K562 (cell line): ENCODE measurements at regions not wholly inside any gene's neighbourhood (a gene's known extent, or its start where the extent isn't known, plus 50 kb on each side); places are given as distances from the start of the nearest gene placed in this dataset.

Source experiments
- DNMT1 ChIP-seq: fragments of 450-650 bp; IDR thresholded peaks from 2 replicates; pipeline ENCODE4 v1.6.1; 2016; ENCODE audit warnings: antibody characterized with exemption, mild to moderate bottlenecking
- GABPB1 ChIP-seq: sonication (generic); formaldehyde crosslinking; IDR thresholded peaks from 2 replicates; pipeline ENCODE4 v1.8.0; 2022; ENCODE audit warnings: mild to moderate bottlenecking, missing genetic modification reagents
- KDM5B ChIP-seq: fragments of 200-600 bp; sonication (generic); IDR thresholded peaks from 2 replicates; pipeline ENCODE4 v1.6.1; 2012; ENCODE audit warnings: low read depth, mild to moderate bottlenecking, moderate library complexity, low read length, control low read depth, inconsistent platforms; ENCODE audit not compliant: insufficient replicate concordance
- NCOA1 ChIP-seq: fragments of 450-650 bp; IDR thresholded peaks from 2 replicates; pipeline ENCODE4 v1.6.1; 2016; ENCODE audit warnings: low read depth
- NONO ChIP-seq, 2 experiments: fragments of 200-400 bp in 1 of 2; fragments of 450-650 bp in 1 of 2; formaldehyde crosslinking in 1 of 2; IDR thresholded peaks; 2 replicates each; pipeline ENCODE4 v1.6.1; 2017; ENCODE audit warnings: low read depth in 2 of 2, mild to moderate bottlenecking in 2 of 2, moderate library complexity in 2 of 2, low read length in 1 of 2
- PHF8 ChIP-seq: fragments of 200-600 bp; sonication (generic); IDR thresholded peaks from 2 replicates; pipeline ENCODE4 v1.6.1; 2012; ENCODE audit warnings: mixed run types, mild to moderate bottlenecking, inconsistent platforms, low read length, moderate library complexity, borderline replicate concordance
- SMARCA4 ChIP-seq: fragments of 450-650 bp; IDR thresholded peaks from 2 replicates; pipeline ENCODE4 v1.6.1; 2016
- SRSF9 ChIP-seq: fragments of 200-400 bp; formaldehyde crosslinking; IDR thresholded peaks from 2 replicates; pipeline ENCODE4 v1.6.1; 2017; ENCODE audit warnings: low read depth, low read length, borderline replicate concordance
- ZC3H8 ChIP-seq: fragments of 450-650 bp; IDR thresholded peaks from 2 replicates; pipeline ENCODE4 v1.6.1; 2017
- ZNF408 ChIP-seq: fragments of 250-450 bp; sonication (Bioruptor Pico); IDR thresholded peaks from 2 replicates; pipeline ENCODE4 v1.4.0; 2020; ENCODE audit warnings: low read depth, mild to moderate bottlenecking, moderate library complexity
- TF ChIP-seq, protein P1 (sequence below): fragments of 250-450 bp; sonication (Bioruptor Pico); IDR thresholded peaks from 2 replicates; pipeline ENCODE4 v1.4.0; 2020
- TF ChIP-seq, protein P2 (sequence below): fragments of 250-450 bp; sonication (Bioruptor Pico); IDR thresholded peaks from 2 replicates; pipeline ENCODE4 v1.4.0; 2020; ENCODE audit warnings: mild to moderate bottlenecking, moderate library complexity
- TF ChIP-seq, protein P3 (sequence below): fragments of 450-650 bp; IDR thresholded peaks from 2 replicates; pipeline ENCODE4 v1.6.1; 2018; ENCODE audit not compliant: partially characterized antibody

DNA sequence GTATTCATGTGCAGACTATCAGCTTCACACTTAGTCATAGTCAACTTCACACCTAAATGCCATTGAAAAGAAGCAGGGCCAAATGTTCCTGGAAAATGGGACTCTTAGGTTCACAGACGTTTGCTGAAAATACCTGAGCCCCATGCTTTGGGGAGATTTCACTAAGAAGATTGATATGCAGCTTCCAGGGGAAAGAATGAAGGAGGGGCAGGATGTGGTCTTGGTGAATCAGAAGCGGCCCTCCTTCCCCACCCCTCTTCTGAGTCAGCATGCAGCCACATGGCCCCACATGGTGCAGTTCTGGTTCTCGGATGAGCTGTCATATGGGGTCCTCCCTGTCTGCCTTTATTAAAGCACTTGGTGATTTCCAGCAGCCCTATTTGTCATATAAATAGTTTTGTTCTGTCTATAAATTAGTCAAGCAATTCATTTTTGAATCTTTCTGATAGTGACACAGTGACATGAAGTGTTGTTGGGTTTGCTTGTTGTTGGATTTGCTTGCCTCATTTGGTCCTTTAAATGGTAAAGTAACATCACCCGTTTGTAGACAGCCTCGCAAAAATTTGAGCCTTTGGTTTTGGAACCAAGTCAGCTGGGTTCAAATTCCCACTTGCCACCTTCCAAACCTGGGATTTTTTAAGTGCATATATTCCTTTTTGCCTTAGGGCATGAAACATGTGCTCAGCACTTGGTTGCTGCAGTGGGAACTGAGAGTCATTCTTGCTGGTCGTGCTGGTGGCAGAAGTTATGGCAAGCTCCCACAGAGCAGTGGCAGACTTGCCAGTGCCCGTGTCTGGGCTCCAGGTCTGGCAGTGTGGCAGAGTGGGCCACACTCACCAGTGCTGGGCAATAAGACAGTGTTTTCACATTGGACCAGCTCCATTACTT lies 68.1 kb upstream of the CDK6 start (continued):
- TF ChIP-seq, protein P1, sequence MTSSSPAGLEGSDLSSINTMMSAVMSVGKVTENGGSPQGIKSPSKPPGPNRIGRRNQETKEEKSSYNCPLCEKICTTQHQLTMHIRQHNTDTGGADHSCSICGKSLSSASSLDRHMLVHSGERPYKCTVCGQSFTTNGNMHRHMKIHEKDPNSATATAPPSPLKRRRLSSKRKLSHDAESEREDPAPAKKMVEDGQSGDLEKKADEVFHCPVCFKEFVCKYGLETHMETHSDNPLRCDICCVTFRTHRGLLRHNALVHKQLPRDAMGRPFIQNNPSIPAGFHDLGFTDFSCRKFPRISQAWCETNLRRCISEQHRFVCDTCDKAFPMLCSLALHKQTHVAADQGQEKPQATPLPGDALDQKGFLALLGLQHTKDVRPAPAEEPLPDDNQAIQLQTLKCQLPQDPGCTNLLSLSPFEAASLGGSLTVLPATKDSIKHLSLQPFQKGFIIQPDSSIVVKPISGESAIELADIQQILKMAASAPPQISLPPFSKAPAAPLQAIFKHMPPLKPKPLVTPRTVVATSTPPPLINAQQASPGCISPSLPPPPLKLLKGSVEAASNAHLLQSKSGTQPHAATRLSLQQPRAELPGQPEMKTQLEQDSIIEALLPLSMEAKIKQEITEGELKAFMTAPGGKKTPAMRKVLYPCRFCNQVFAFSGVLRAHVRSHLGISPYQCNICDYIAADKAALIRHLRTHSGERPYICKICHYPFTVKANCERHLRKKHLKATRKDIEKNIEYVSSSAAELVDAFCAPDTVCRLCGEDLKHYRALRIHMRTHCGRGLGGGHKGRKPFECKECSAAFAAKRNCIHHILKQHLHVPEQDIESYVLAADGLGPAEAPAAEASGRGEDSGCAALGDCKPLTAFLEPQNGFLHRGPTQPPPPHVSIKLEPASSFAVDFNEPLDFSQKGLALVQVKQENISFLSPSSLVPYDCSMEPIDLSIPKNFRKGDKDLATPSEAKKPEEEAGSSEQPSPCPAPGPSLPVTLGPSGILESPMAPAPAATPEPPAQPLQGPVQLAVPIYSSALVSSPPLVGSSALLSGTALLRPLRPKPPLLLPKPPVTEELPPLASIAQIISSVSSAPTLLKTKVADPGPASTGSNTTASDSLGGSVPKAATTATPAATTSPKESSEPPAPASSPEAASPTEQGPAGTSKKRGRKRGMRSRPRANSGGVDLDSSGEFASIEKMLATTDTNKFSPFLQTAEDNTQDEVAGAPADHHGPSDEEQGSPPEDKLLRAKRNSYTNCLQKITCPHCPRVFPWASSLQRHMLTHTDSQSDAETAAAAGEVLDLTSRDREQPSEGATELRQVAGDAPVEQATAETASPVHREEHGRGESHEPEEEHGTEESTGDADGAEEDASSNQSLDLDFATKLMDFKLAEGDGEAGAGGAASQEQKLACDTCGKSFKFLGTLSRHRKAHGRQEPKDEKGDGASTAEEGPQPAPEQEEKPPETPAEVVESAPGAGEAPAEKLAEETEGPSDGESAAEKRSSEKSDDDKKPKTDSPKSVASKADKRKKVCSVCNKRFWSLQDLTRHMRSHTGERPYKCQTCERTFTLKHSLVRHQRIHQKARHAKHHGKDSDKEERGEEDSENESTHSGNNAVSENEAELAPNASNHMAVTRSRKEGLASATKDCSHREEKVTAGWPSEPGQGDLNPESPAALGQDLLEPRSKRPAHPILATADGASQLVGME (CRISPR knock-in tag), result no peak
- peak; percentile 81 for TF ChIP-seq SMARCA4
- TF ChIP-seq, protein P2, sequence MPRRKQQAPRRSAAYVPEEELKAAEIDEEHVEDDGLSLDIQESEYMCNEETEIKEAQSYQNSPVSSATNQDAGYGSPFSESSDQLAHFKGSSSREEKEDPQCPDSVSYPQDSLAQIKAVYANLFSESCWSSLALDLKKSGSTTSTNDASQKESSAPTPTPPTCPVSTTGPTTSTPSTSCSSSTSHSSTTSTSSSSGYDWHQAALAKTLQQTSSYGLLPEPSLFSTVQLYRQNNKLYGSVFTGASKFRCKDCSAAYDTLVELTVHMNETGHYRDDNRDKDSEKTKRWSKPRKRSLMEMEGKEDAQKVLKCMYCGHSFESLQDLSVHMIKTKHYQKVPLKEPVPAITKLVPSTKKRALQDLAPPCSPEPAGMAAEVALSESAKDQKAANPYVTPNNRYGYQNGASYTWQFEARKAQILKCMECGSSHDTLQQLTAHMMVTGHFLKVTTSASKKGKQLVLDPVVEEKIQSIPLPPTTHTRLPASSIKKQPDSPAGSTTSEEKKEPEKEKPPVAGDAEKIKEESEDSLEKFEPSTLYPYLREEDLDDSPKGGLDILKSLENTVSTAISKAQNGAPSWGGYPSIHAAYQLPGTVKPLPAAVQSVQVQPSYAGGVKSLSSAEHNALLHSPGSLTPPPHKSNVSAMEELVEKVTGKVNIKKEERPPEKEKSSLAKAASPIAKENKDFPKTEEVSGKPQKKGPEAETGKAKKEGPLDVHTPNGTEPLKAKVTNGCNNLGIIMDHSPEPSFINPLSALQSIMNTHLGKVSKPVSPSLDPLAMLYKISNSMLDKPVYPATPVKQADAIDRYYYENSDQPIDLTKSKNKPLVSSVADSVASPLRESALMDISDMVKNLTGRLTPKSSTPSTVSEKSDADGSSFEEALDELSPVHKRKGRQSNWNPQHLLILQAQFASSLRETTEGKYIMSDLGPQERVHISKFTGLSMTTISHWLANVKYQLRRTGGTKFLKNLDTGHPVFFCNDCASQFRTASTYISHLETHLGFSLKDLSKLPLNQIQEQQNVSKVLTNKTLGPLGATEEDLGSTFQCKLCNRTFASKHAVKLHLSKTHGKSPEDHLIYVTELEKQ (CRISPR knock-in tag), result no peak
- TF ChIP-seq KDM5B, result no peak
- no peak for TF ChIP-seq SRSF9
- no peak for TF ChIP-seq ZNF408 (CRISPR knock-in tag)
- TF ChIP-seq, protein P3, sequence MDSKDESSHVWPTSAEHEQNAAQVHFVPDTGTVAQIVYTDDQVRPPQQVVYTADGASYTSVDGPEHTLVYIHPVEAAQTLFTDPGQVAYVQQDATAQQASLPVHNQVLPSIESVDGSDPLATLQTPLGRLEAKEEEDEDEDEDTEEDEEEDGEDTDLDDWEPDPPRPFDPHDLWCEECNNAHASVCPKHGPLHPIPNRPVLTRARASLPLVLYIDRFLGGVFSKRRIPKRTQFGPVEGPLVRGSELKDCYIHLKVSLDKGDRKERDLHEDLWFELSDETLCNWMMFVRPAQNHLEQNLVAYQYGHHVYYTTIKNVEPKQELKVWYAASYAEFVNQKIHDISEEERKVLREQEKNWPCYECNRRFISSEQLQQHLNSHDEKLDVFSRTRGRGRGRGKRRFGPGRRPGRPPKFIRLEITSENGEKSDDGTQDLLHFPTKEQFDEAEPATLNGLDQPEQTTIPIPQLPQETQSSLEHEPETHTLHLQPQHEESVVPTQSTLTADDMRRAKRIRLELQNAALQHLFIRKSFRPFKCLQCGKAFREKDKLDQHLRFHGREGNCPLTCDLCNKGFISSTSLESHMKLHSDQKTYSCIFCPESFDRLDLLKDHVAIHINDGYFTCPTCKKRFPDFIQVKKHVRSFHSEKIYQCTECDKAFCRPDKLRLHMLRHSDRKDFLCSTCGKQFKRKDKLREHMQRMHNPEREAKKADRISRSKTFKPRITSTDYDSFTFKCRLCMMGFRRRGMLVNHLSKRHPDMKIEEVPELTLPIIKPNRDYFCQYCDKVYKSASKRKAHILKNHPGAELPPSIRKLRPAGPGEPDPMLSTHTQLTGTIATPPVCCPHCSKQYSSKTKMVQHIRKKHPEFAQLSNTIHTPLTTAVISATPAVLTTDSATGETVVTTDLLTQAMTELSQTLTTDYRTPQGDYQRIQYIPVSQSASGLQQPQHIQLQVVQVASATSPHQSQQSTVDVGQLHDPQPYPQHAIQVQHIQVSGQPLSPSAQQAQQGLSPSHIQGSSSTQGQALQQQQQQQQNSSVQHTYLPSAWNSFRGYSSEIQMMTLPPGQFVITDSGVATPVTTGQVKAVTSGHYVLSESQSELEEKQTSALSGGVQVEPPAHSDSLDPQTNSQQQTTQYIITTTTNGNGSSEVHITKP, result no peak
- TF ChIP-seq PHF8, result no peak
- no peak for TF ChIP-seq NCOA1
- no peak for TF ChIP-seq DNMT1
- TF ChIP-seq ZC3H8, result no peak
- TF ChIP-seq GABPB1 (CRISPR knock-in tag), result peak; percentile 74
- no peak for TF ChIP-seq NONO (IDR thresholded peaks at IDR 0.05; ENCODE audit: low read depth in 2 of 2, low read length in 1 of 2)
